Fibroblast of lung (primary cell): ENCODE measurements at regions not wholly inside any gene's neighbourhood (a gene's known extent, or its start where the extent isn't known, plus 50 kb on each side); places are given as distances from the start of the nearest gene placed in this dataset.

ENCODE experiments used
- CTCF ChIP-seq, 2 donors: IDR thresholded peaks in 1 of 2; conservative IDR thresholded peaks in 1 of 2; 1 replicate in 1 of 2; 2 replicates in 1 of 2; pipeline ENCODE4 v1.5.1; 2011 to 2012; ENCODE audit warnings: low read length in 2 of 2, control low read depth in 1 of 2, inconsistent platforms in 1 of 2, low read depth in 1 of 2, mild to moderate bottlenecking in 1 of 2
- EZH2 ChIP-seq: IDR thresholded peaks from 2 replicates; pipeline ENCODE4 v1.5.1; 2012; ENCODE audit warnings: low read length, control low read depth, mild to moderate bottlenecking; ENCODE audit errors: missing control alignments

GRCh38 chr18:37838083-37838482, 272.5 kb upstream of the CELF4 start:
- TF ChIP-seq CTCF (conservative IDR thresholded peaks at IDR 0.05 in 1 of 2, IDR thresholded peaks at IDR 0.05 in 1 of 2; ENCODE audit: low read depth in 1 of 2, low read length in 2 of 2) (no peak), EZH2 (no peak)
